Tibial nerve (tissue), 3 donors: ENCODE measurements at regions not wholly inside any gene's neighbourhood (a gene's known extent, or its start where the extent isn't known, plus 50 kb on each side); places are given as distances from the start of the nearest gene placed in this dataset.

ENCODE experiments used
- CTCF ChIP-seq, 5 experiments: fragments of 200-600 bp in 3 of 5; fragments of 450-650 bp in 2 of 5; sonication (generic) in 3 of 5; IDR thresholded peaks; one replicate each; pipeline ENCODE4 v1.5.1; 2016 to 2019; ENCODE audit warnings: antibody characterized with exemption in 5 of 5, mild to moderate bottlenecking in 3 of 5, moderate library complexity in 2 of 5
- POLR2A ChIP-seq, 2 donors: fragments of 450-650 bp; IDR thresholded peaks; one replicate each; pipeline ENCODE4 v1.6.1; 2017; ENCODE audit warnings: antibody characterized with exemption in 2 of 2, mild to moderate bottlenecking in 2 of 2, moderate library complexity in 2 of 2

GRCh38 chr19:28498404-28498976, 714.5 kb downstream of the UQCRFS1 start:
- no peak for TF ChIP-seq CTCF (IDR thresholded peaks at IDR 0.05)
- no peak for TF ChIP-seq POLR2A (IDR thresholded peaks at IDR 0.05)
